ES-I3 (cell line): ENCODE measurements at regions not wholly inside any gene's neighbourhood (a gene's known extent, or its start where the extent isn't known, plus 50 kb on each side); places are given as distances from the start of the nearest gene placed in this dataset.

ENCODE experiments used
- H3K36me3 ChIP-seq: 2 replicates; pipeline ENCODE4 v1.6.1; 2013; ENCODE audit warnings: mild to moderate bottlenecking, low read length, control low read depth, moderate library complexity; ENCODE audit not compliant: insufficient read depth
- H3K4me1 ChIP-seq: 2 replicates; pipeline ENCODE4 v1.6.1; 2013; ENCODE audit warnings: mild to moderate bottlenecking, control low read depth, low read length; ENCODE audit not compliant: insufficient read depth
- H3K9ac ChIP-seq: 2 replicates; pipeline ENCODE4 v1.6.1; 2013; ENCODE audit warnings: low read depth, mild to moderate bottlenecking, low read length, moderate library complexity
- H3K9me3 ChIP-seq: 2 replicates; pipeline ENCODE4 v1.6.1; 2013; ENCODE audit warnings: mild to moderate bottlenecking, low read length, moderate library complexity; ENCODE audit not compliant: control insufficient read depth, insufficient read depth

DNA sequence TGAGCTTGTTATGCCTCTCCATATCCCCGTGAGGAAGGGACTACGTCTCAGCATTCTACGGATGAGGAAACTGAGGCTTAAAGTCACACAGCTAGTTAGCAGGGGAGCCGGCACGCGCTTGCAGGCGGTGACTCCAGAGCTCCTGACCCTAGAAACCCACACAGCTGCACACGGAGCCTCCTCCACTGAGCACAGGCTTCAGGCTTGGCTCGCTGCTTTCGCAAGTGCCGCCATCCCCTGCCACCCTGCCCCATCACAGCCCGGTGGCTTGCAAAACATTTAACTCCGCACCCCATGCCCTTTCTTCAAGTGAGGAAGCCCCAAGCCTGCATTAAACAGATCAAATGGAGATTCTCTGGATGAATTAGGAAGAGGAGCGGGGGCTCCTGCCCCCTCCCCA is 138.3 kb downstream of the HSD17B3 start:
- H3K9me3 ChIP-seq = peaks cover 4% of the 10 kb centered on the region; the same call in 1 of the 2 replicates
- 0 out of 2 replicates have a peak, but pooled peaks cover 1% of the 10 kb centered on the region for H3K4me1 ChIP-seq
- H3K9ac ChIP-seq = no peak overlapping the region

DNA sequence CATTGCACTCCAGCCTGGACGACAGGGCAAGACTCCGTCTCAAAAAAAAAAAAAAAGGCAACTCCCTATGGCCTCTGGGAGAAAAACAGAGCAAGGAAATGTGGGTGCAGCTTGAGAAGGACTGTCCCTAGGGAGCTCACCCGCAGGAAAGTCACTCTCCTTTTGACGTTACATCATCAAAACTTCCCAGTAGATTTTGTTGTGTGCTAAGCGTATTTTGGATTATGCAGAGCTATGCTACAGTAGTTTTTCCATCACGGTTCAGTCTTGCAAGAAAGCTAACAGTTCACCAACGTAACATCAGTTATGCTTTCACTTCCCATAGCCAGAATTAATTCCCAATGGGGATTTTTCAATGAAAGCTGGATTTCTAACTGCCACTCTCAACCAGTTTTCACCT is 138.8 kb downstream of the HSD17B3 start:
- Histone ChIP-seq H3K4me1 (no peaks in the 10 kb centered on the region), H3K36me3 (no peaks in the 10 kb centered on the region), H3K9ac (no peak overlapping the region), H3K9me3 (peaks cover 4% of the 10 kb centered on the region; the same call in 1 of the 2 replicates)

More for the DNA sequence above, 138.3 kb downstream of the HSD17B3 start:
- no peaks in the 10 kb centered on the region for H3K36me3 ChIP-seq

DNA sequence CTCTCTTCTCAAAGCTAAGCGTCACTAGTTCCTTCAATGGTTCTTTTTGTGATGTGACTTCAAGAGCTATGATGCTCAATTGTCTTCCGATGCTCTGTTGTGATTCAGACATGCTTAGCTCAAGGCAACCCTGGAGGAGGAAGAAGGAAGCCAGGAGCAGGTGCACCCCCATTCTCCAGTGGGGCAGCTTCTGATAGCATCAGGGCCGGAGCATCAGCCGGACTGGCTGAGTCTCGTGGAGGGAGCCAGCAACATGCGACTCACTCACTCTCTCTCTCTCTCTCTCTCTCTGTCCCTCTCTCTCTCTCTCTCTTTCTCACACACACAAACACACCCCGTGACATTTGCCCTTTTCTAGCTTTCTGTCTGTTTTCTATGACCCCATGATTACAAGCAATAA is 140.2 kb downstream of the HSD17B3 start:
- H3K9ac ChIP-seq = no peak overlapping the region
- H3K36me3 ChIP-seq = no peaks in the 10 kb centered on the region
- H3K4me1 ChIP-seq = 0 out of 2 replicates have a peak, but pooled peaks cover 2% of the 10 kb centered on the region
- peaks cover 4% of the 10 kb centered on the region; the same call in 1 of the 2 replicates for H3K9me3 ChIP-seq

DNA sequence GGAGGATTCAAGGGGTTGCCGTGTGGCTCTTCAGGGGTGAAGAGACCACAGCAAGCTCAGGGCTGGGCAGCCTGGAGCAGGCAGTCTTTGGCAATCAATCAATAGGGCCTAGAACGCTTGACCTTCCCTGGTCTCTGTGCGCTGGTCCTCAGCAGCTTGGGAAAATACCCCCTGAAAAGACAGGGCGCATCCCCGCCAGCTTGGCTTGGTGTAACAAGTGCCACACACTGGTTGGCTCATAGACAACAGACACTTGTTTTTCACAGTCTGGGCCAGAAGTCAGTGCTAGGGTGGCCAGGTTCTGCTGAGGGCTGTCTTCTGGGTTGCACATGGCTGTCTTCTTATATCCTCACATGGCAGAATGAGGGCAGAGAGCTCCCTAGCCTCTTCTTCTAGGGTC is 141.1 kb downstream of the HSD17B3 start:
- Histone ChIP-seq H3K9me3 (peaks cover 4% of the 10 kb centered on the region; the same call in 1 of the 2 replicates), H3K36me3 (no peaks in the 10 kb centered on the region), H3K9ac (no peak overlapping the region), H3K4me1 (0 out of 2 replicates have a peak, but pooled peaks cover 3% of the 10 kb centered on the region)

DNA sequence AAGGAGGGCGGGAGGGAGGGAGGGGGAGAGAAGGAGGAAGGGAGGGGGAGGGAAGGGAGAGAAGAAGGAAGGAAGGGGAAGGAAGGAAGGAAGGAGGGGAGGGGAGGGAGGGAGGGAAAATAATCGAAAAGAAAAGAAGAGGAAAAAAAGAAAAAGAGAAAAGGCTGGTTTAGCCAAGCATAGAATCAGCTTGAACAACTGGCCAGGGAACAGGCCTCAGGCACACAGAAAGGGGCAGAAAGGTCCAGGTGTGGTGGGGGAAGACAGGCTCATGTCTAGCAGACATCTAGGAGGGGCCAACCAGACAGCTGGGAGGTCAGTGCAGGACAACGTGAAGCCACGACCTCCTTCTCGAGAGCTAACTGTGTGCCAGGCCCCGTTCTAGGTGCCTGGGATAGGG is 141.8 kb downstream of the HSD17B3 start:
- no peak overlapping the region for H3K9ac ChIP-seq
- H3K4me1 ChIP-seq = 0 out of 2 replicates have a peak, but pooled peaks cover 3% of the 10 kb centered on the region
- no peaks in the 10 kb centered on the region for H3K36me3 ChIP-seq
- H3K9me3 ChIP-seq = peaks cover 4% of the 10 kb centered on the region; the same call in 1 of the 2 replicates

DNA sequence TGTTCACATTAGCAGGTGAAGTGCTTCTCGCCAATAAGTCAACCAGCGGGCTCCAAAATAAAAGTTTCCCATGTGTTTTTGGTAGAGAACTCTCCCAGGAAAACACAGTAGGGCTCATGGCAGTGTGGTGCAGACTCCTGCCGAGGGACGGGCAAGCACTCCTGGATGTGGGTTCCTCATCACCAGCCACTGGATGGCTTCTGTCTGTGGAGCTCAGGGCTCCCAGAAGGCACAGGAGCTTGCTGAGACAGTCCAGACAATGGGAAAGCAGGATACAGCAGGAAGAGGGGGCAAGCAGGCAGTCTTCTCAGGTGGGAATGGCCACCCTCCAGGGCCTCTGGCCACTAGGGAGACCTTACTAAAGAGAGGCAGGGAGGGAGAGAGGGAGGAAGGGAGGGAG is 142.4 kb downstream of the HSD17B3 start:
- Histone ChIP-seq H3K4me1 (0 out of 2 replicates have a peak, but pooled peaks cover 3% of the 10 kb centered on the region), H3K36me3 (no peaks in the 10 kb centered on the region), H3K9ac (no peak overlapping the region), H3K9me3 (peaks cover 4% of the 10 kb centered on the region; the same call in 1 of the 2 replicates)

DNA sequence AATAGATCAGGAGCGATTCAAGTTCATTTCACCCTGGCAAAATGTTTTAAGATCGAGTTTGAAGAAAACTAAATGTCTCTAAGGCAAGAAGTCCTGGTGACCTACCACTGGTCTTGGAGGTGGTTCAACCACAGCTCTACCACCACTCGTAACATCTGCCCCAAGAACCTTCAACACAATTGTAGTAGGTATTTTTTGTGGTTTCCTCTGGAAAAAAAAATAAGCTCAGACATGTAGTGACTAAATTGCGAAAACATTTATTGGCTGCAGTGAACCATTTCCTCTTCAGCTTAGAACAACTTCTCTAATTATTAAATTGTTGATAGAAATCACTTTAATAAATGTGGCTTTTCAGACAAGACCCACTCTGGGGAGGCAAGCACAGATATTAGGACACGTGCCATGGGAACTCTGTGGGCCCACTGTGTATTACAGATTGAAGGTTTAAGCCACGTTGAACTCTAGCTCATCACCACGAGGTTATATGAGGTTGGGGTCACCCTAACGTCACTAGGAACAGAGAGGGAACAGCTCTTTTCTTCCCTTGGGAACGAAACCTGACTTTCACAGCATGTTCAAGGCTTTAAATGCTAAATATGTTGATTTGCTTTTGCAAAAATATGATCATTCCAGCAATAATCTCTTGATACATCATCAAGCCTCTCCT is 142.9 kb downstream of the HSD17B3 start:
- Histone ChIP-seq H3K9ac (no peak overlapping the region), H3K9me3 (peaks cover 4% of the 10 kb centered on the region; the same call in 1 of the 2 replicates), H3K36me3 (no peaks in the 10 kb centered on the region), H3K4me1 (0 out of 2 replicates have a peak, but pooled peaks cover 3% of the 10 kb centered on the region)

DNA sequence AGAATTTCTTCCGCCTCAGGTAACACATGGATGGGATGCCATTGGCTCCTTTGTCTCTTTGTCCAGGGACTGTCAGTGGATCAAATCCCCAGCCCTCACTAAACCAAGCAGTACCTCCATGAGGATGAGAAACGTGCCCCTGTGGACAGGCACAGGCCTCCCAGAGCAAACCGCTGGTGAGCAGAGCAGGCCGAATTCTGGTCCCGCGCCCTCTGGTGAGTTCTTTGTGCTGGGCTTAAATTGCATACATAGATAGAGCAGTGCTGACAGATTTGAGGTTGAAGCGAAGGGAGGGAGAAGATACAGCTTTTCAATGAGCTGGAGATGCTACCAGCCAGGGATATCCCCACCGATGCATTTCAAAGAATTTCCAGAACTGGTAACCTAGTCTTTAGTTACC is 143.8 kb downstream of the HSD17B3 start:
- Histone ChIP-seq H3K9ac (no peak overlapping the region), H3K9me3 (peaks cover 4% of the 10 kb centered on the region; the same call in 1 of the 2 replicates), H3K4me1 (0 out of 2 replicates have a peak, but pooled peaks cover 3% of the 10 kb centered on the region), H3K36me3 (no peaks in the 10 kb centered on the region)

DNA sequence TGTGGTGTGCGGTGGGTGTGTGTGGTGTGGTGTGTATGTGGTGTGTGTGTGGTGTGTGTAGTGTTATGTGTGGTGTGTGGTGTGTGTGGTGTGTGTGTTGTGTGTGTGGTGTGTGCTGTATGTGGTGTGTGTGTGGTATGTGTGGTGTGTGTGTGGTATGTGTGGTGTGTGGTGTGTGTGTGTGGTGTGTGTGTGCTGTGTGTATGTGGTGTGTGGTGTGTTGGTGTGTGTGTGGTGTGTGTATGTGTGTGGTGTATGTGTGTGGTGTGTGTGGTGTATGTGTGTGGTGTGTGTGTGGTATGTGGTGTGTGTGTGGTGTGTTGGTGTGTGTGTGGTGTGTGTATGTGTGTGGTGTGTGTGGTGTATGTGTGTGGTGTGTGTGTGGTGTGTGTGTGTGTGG is 144.3 kb downstream of the HSD17B3 start:
- Histone ChIP-seq H3K4me1 (0 out of 2 replicates have a peak, but pooled peaks cover 3% of the 10 kb centered on the region), H3K9ac (no peak overlapping the region), H3K36me3 (no peaks in the 10 kb centered on the region), H3K9me3 (peaks cover 4% of the 10 kb centered on the region; the same call in 1 of the 2 replicates)

DNA sequence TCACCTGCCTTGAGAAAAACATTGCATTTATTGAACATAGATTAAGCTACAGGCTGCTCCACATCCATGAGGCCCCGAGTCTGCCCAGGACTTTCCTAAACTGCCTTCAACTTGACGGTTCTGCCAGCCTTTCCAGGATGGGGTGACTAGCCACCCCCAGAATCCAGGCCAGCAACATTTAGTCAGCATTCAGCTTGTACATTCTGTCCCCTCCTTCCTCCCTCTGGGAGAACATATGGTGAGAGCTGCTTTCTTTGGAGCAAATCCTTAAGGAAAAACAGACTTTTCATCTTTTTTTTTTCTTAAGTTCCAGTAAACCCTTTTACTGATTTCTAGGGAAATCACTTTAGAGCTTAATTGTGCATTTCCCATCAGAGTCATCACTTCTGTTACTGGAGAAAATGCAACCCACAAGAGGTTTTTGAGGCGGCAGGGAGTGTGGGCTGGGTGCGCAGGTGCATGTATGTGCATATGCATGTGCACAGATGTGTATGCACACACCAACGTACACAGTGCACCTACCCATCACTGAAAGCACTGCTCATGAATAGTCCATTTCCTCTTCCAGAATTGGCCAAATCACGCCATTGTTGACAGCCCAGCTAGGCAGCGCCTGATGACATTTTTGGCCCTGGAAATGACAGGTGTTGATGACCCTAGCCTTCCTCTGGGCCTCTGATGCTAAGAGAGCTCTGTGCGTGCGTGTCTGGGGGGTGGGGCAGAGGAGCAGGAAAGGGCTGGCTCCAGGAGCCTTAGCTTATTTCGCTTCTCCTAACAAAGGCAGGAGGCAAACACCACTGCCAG is 145.6 kb downstream of the HSD17B3 start:
- 0 out of 2 replicates have a peak, but pooled peaks cover 3% of the 10 kb centered on the region for H3K4me1 ChIP-seq
- no peak overlapping the region for H3K9ac ChIP-seq
- H3K9me3 ChIP-seq = peaks cover 4% of the 10 kb centered on the region; the same call in 1 of the 2 replicates
- no peaks in the 10 kb centered on the region for H3K36me3 ChIP-seq

DNA sequence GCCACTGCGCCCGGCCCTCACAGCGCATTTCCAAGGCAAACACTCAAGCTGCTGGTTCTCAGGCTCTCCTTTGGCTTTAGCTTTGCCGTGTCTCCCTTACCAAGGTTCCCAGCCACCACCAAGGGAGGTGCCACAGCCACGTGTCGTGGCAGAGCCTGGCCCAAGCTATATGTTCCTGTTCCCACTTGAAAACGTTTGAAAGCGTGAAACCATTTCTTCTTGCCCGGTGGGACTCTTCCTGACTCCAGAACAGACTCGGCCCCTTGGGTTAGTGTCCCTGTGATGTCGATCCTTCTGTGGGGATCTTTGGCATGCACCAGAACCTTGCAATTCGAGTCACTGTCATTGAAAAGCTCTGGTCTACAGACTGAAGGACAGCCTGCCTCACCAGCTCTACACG is 147.9 kb downstream of the HSD17B3 start:
- no peaks in the 10 kb centered on the region for H3K36me3 ChIP-seq
- H3K9ac ChIP-seq = no peak overlapping the region
- H3K9me3 ChIP-seq = no peaks in the 10 kb centered on the region; the same call in 1 of the 2 replicates
- 0 out of 2 replicates have a peak, but pooled peaks cover 3% of the 10 kb centered on the region for H3K4me1 ChIP-seq

DNA sequence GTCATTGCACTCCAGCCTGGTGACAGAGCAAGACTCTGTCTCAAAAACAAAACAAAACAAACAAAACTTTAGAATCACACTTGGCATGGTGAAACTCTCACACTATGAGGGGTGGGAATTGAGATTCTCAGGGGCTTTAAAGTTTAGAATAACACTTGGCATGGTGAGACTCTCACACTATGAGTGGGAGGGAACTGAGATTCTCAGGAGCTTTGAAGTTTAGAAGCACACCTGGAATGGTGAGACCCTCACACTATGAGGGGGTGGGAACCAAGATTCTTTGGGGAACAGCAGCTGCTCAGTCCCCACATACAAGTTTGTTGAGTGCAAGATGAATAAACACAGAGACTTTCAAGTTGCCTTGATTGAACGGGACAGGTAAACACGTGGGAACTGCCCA is 149.4 kb downstream of the HSD17B3 start:
- Histone ChIP-seq H3K9ac (no peak overlapping the region), H3K4me1 (0 out of 2 replicates have a peak, but pooled peaks cover 3% of the 10 kb centered on the region), H3K36me3 (no peaks in the 10 kb centered on the region), H3K9me3 (no peaks in the 10 kb centered on the region)

DNA sequence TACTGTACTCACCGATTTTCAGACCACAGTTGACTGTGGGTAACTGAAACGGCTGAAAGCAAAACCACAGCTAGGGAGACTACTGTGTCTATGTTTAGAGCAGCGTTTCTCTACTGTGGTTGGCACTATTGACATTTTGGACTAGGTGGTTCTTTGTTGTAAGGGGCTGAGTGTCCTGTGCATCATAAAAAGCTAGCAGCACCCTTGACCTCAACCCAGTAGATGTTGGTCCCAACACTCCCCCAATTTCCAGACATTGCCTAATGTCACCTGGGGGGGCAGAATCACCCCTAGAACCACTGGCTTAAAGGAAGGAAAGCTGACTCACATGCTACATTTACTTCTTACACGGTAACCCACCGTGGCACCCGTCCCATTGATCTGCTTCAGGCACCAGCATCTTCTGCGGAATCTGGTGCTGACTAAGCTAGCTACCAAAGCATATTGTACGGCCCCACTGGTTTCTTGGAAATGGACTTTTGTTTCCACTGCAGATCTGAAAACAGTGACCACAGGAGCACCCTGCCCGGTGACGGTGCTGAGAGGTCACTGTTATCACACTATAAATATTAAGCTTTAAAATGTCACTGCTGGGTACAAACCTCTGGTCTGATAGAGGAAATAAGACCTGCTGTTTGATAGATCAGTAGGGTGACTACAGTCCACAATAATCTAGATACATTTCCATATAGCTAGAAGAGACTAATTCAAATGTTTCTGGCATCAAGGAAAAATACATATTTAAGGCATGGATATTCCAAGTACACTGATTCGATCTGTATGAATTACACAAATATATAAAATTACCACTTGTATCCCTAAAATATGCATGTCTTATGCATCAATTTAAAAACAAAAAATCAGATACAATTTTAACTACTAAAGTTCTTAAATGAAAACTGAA is 151.4 kb downstream of the HSD17B3 start:
- Histone ChIP-seq H3K9me3 (no peaks in the 10 kb centered on the region), H3K4me1 (no peaks in the 10 kb centered on the region), H3K36me3 (no peaks in the 10 kb centered on the region), H3K9ac (no peak overlapping the region)
